ENCODE measurements at regions not wholly inside any gene's neighbourhood (a gene's known extent, or its start where the extent isn't known, plus 50 kb on each side); places are given as distances from the start of the nearest gene placed in this dataset.

DNA sequence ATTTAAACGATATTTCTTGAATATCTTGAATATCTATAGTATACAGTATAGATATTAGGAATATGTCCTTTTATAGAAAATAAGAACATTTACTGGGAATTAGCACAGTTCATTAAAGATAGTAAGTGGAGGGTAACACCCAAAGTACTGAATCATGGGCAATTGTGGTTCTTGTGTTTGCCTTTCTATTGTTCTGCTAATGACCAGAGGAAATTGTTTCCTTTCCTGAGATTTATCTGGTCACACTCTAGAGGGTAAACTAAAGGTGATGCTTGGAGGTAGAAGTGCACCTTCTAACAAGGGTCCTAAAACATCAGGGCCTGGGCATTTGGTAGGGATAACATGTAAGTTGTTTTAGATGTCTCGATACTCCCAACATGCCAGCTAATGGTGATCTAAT, 241.3 kb upstream of the SFRP2 start (continued):
- TF ChIP-seq, protein P1, sequence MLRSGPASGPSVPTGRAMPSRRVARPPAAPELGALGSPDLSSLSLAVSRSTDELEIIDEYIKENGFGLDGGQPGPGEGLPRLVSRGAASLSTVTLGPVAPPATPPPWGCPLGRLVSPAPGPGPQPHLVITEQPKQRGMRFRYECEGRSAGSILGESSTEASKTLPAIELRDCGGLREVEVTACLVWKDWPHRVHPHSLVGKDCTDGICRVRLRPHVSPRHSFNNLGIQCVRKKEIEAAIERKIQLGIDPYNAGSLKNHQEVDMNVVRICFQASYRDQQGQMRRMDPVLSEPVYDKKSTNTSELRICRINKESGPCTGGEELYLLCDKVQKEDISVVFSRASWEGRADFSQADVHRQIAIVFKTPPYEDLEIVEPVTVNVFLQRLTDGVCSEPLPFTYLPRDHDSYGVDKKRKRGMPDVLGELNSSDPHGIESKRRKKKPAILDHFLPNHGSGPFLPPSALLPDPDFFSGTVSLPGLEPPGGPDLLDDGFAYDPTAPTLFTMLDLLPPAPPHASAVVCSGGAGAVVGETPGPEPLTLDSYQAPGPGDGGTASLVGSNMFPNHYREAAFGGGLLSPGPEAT (IDR thresholded peaks at IDR 0.05; ENCODE audit: low read depth) = no peak
- TF ChIP-seq HDGF (IDR thresholded peaks at IDR 0.05) (no peak), IRF3 (IDR thresholded peaks at IDR 0.05) (no peak), EZH2 (IDR thresholded peaks at IDR 0.05; ENCODE audit: borderline replicate concordance, control insufficient read depth, low read depth, low read length) (no peak), BCL11A (IDR thresholded peaks at IDR 0.05; ENCODE audit: low read depth, low read length) (no peak)
- TF ChIP-seq, protein P2, sequence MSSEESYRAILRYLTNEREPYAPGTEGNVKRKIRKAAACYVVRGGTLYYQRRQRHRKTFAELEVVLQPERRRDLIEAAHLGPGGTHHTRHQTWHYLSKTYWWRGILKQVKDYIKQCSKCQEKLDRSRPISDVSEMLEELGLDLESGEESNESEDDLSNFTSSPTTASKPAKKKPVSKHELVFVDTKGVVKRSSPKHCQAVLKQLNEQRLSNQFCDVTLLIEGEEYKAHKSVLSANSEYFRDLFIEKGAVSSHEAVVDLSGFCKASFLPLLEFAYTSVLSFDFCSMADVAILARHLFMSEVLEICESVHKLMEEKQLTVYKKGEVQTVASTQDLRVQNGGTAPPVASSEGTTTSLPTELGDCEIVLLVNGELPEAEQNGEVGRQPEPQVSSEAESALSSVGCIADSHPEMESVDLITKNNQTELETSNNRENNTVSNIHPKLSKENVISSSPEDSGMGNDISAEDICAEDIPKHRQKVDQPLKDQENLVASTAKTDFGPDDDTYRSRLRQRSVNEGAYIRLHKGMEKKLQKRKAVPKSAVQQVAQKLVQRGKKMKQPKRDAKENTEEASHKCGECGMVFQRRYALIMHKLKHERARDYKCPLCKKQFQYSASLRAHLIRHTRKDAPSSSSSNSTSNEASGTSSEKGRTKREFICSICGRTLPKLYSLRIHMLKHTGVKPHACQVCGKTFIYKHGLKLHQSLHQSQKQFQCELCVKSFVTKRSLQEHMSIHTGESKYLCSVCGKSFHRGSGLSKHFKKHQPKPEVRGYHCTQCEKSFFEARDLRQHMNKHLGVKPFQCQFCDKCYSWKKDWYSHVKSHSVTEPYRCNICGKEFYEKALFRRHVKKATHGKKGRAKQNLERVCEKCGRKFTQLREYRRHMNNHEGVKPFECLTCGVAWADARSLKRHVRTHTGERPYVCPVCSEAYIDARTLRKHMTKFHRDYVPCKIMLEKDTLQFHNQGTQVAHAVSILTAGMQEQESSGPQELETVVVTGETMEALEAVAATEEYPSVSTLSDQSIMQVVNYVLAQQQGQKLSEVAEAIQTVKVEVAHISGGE (CRISPR knock-in tag; IDR thresholded peaks at IDR 0.05) = no peak

DNA sequence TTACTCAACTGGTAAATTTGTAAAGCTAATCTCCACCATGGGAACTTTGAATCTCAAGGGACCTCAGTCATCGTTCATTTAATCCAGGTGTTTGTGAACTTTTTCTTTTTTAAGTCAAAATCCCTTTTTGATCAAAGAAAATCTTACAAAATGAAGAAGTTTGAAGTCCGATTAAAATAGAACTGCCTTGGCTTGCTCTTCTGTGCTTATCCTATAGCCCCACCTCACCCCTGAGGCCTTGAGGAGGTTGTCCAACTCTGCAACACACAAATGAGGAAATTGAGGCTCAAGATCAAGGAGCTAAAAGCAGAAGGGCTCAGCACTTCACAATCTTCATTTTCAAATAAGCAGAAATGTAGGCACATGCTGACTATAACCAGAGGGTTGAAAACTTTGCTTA, 240.3 kb upstream of the SFRP2 start:
- Histone ChIP-seq H3K36me3 (ENCODE audit: control insufficient read depth in 2 of 2, insufficient read depth in 2 of 2, low read length in 1 of 2) (no peaks in the 10 kb centered on the region), H3K27ac (ENCODE audit: control insufficient read depth, insufficient read depth) (no peak overlapping the region), H3K79me2 (ENCODE audit: control insufficient read depth, insufficient read depth, low read length) (no peaks in the 10 kb centered on the region), H3K9ac (ENCODE audit: control insufficient read depth, insufficient read depth, low read length) (no peak overlapping the region), H3K4me3 (no peak overlapping the region), H4K20me1 (ENCODE audit: control insufficient read depth, insufficient read depth) (no peaks in the 10 kb centered on the region), H3K27me3 (replicated peaks in 1 of 2; ENCODE audit: control insufficient read depth in 2 of 2, insufficient read depth in 2 of 2, low read length in 1 of 2) (no peaks in the 10 kb centered on the region), H3K4me1 (ENCODE audit: control insufficient read depth, insufficient read depth, low read length) (no peaks in the 10 kb centered on the region), H3K4me2 (ENCODE audit: control insufficient read depth, insufficient read depth) (no peak overlapping the region), H2AFZ (ENCODE audit: control insufficient read depth, low read depth, low read length) (no peak overlapping the region), H3K9me3 (replicated peaks; ENCODE audit: control insufficient read depth, insufficient read depth, low read length) (no peaks in the 10 kb centered on the region)
- SMC1A ChIA-PET (ENCODE audit: uncharacterized antibody, unreplicated experiment) = no interaction called here
- 14% methylated on average over 2 of the region's 2 CpGs for WGBS (ENCODE audit: insufficient coverage, insufficient replicate concordance, low lambda C conversion rate, missing lambda C conversion rate)
- FAIRE-seq (no peak), DNase-seq (ENCODE audit: low read depth, low spot score) (no peak), ATAC-seq (no peak)
- POLR2A ChIA-PET = interaction anchor here (0.7 kb wide), 1 partner anchor 248 kb away, joined by 10 read pairs; no protein-coding TSS in a partner anchor
- RAD21 ChIA-PET (ENCODE audit: unreplicated experiment) = no interaction called here
- intact Hi-C loops (cut with micrococcal nuclease; ENCODE audit: unreplicated experiment) (no loop called here), in situ Hi-C loops (cut with MboI) (no loop called here)
- CTCF ChIA-PET = interaction anchor here (1.4 kb wide), 1 partner anchor 14 kb away, joined by 3 read pairs; no protein-coding TSS in a partner anchor
- BruUV-seq (replicated peaks) = no TSS peak
- TF ChIP-seq EP300 (IDR thresholded peaks at IDR 0.05; ENCODE audit: borderline replicate concordance in 1 of 2, control insufficient read depth in 1 of 2, low read depth in 2 of 2, low read length in 2 of 2) (no peak), TCF12 (IDR thresholded peaks at IDR 0.05; ENCODE audit: low read depth, low read length) (no peak), POLR2AphosphoS2 (IDR thresholded peaks at IDR 0.05; ENCODE audit: low read depth, low read length) (no peak), BCLAF1 (IDR thresholded peaks at IDR 0.05) (no peak)
- TF ChIP-seq, protein P3, sequence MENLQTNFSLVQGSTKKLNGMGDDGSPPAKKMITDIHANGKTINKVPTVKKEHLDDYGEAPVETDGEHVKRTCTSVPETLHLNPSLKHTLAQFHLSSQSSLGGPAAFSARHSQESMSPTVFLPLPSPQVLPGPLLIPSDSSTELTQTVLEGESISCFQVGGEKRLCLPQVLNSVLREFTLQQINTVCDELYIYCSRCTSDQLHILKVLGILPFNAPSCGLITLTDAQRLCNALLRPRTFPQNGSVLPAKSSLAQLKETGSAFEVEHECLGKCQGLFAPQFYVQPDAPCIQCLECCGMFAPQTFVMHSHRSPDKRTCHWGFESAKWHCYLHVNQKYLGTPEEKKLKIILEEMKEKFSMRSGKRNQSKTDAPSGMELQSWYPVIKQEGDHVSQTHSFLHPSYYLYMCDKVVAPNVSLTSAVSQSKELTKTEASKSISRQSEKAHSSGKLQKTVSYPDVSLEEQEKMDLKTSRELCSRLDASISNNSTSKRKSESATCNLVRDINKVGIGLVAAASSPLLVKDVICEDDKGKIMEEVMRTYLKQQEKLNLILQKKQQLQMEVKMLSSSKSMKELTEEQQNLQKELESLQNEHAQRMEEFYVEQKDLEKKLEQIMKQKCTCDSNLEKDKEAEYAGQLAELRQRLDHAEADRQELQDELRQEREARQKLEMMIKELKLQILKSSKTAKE (IDR thresholded peaks at IDR 0.05; ENCODE audit: low read depth, poor library complexity, severe bottlenecking) = no peak
